ENCODE measurements at regions not wholly inside any gene's neighbourhood (a gene's known extent, or its start where the extent isn't known, plus 50 kb on each side); places are given as distances from the start of the nearest gene placed in this dataset.

DNA sequence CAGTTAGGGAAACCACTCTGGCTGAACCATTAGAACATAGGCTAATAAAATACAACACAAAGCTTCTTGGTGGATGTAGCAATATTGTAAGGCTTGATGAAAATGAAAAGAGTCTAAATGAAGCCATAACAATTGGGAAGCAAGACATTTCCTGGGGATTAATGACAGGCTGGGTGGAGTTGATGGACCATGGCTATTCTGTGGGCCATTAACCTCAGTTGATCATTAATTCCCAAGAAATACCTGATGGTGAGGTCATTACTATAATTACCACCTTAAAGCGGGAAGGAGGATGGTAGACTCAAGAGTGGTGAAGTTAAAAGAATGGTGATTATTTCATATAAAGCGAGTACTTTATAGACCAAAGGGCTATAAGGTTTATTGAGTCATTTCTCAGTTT, 455.8 kb upstream of the MAP3K7 start:
- TF ChIP-seq, protein P1, sequence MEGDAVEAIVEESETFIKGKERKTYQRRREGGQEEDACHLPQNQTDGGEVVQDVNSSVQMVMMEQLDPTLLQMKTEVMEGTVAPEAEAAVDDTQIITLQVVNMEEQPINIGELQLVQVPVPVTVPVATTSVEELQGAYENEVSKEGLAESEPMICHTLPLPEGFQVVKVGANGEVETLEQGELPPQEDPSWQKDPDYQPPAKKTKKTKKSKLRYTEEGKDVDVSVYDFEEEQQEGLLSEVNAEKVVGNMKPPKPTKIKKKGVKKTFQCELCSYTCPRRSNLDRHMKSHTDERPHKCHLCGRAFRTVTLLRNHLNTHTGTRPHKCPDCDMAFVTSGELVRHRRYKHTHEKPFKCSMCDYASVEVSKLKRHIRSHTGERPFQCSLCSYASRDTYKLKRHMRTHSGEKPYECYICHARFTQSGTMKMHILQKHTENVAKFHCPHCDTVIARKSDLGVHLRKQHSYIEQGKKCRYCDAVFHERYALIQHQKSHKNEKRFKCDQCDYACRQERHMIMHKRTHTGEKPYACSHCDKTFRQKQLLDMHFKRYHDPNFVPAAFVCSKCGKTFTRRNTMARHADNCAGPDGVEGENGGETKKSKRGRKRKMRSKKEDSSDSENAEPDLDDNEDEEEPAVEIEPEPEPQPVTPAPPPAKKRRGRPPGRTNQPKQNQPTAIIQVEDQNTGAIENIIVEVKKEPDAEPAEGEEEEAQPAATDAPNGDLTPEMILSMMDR (IDR thresholded peaks at IDR 0.05) = no peak

GRCh38 chr6:91033964-91034363, 447.1 kb upstream of the MAP3K7 start:
- Histone ChIP-seq H3K4me2 (replicated peaks; ENCODE audit: extremely low read depth, low read length, poor library complexity, severe bottlenecking) (no peak overlapping the region), H3K36me3 (replicated peaks in 1 of 2; ENCODE audit: control insufficient read depth in 1 of 2, insufficient read depth in 2 of 2, low read length in 2 of 2) (no peaks in the 10 kb centered on the region), H3K4me3 (replicated peaks in 1 of 3; ENCODE audit: low read depth in 2 of 3, low read length in 3 of 3) (no peak overlapping the region), H3K4me1 (ENCODE audit: control insufficient read depth in 1 of 2, insufficient read depth in 2 of 2, low read length in 2 of 2) (no peaks in the 10 kb centered on the region), H3K79me2 (ENCODE audit: insufficient read depth, low read length) (no peaks in the 10 kb centered on the region), H3K27me3 (ENCODE audit: control insufficient read depth in 2 of 2, insufficient read depth in 2 of 2, low read length in 2 of 2) (no peaks in the 10 kb centered on the region), H3K9ac (ENCODE audit: insufficient read depth, low read length, poor library complexity, severe bottlenecking) (no peak overlapping the region), H2AFZ (ENCODE audit: insufficient read depth, low read depth, low read length, poor library complexity, severe bottlenecking) (no peak overlapping the region), H3K9me3 (replicated peaks in 1 of 2; ENCODE audit: control insufficient read depth in 1 of 2, insufficient read depth in 1 of 2, low read length in 2 of 2) (no peaks in the 10 kb centered on the region), H3K27ac (ENCODE audit: low read depth in 1 of 2, low read length in 2 of 2) (no peak overlapping the region), H4K20me1 (ENCODE audit: insufficient read depth, low read length) (no peaks in the 10 kb centered on the region)
- peaks cover 0 to 2% (median 0%) of the 10 kb centered on the region in 3 donors for H3K27me3 Mint-ChIP-seq (ENCODE audit: low read depth in 3 of 3)
- WGBS (ENCODE audit: insufficient coverage) = no CpG with 5 or more reads among the region's 2 CpGs
- intact Hi-C loops (cut with micrococcal nuclease) = no loop called here
- H3K27ac Mint-ChIP-seq = no peak overlapping the region
- no peak for DNase-seq
- no peaks in the 10 kb centered on the region for H3K36me3 Mint-ChIP-seq
- H3K4me1 Mint-ChIP-seq = no peaks in the 10 kb centered on the region
- TF ChIP-seq, protein P1 (IDR thresholded peaks at IDR 0.05) = no peak
- H3K4me3 Mint-ChIP-seq = no peak overlapping the region
- peaks cover 0 to 2% (median 0%) of the 10 kb centered on the region in 7 donors for H3K9me3 Mint-ChIP-seq

More for the DNA sequence above, 455.8 kb upstream of the MAP3K7 start:
- Mint-ChIP-seq H3K36me3 (no peaks in the 10 kb centered on the region), H3K4me3 (no peak overlapping the region), H3K27me3 (ENCODE audit: low read depth in 3 of 3) (peaks cover 0 to 1% (median 0%) of the 10 kb centered on the region in 3 donors), H3K9me3 (peaks cover 0 to 4% (median 0%) of the 10 kb centered on the region in 7 donors), H3K27ac (no peak overlapping the region), H3K4me1 (no peaks in the 10 kb centered on the region)
- no peaks in the 10 kb centered on the region for H4K20me1 ChIP-seq (ENCODE audit: insufficient read depth, low read length)
- no peaks in the 10 kb centered on the region for H3K27me3 ChIP-seq (ENCODE audit: control insufficient read depth in 2 of 2, insufficient read depth in 2 of 2, low read length in 2 of 2)
- no peak overlapping the region for H3K4me3 ChIP-seq (replicated peaks in 1 of 3; ENCODE audit: low read depth in 2 of 3, low read length in 3 of 3)
- intact Hi-C loops (cut with micrococcal nuclease) = no loop called here
- no peaks in the 10 kb centered on the region for H3K4me1 ChIP-seq (ENCODE audit: control insufficient read depth in 1 of 2, insufficient read depth in 2 of 2, low read length in 2 of 2)
- H3K9me3 ChIP-seq (replicated peaks in 1 of 2; ENCODE audit: control insufficient read depth in 1 of 2, insufficient read depth in 1 of 2, low read length in 2 of 2) = no peaks in the 10 kb centered on the region
- H2AFZ ChIP-seq (ENCODE audit: insufficient read depth, low read depth, low read length, poor library complexity, severe bottlenecking) = no peak overlapping the region
- no peak for DNase-seq
- H3K27ac ChIP-seq (ENCODE audit: low read depth in 1 of 2, low read length in 2 of 2) = no peak overlapping the region
- no peak overlapping the region for H3K4me2 ChIP-seq (replicated peaks; ENCODE audit: extremely low read depth, low read length, poor library complexity, severe bottlenecking)
- H3K9ac ChIP-seq (ENCODE audit: insufficient read depth, low read length, poor library complexity, severe bottlenecking) = no peak overlapping the region
- no peaks in the 10 kb centered on the region for H3K79me2 ChIP-seq (ENCODE audit: insufficient read depth, low read length)
- no peaks in the 10 kb centered on the region for H3K36me3 ChIP-seq (replicated peaks in 1 of 2; ENCODE audit: control insufficient read depth in 1 of 2, insufficient read depth in 2 of 2, low read length in 2 of 2)
- 86% methylated on average over 1 of the region's 2 CpGs for WGBS (ENCODE audit: insufficient coverage)
